H1 (cell line): ENCODE measurements at regions not wholly inside any gene's neighbourhood (a gene's known extent, or its start where the extent isn't known, plus 50 kb on each side); places are given as distances from the start of the nearest gene placed in this dataset.
"Not testable (repeated sequence)": the region's sequence is repeated elsewhere in the genome, so short reads cannot be mapped to it uniquely, and the experiment has no call there.

ENCODE experiments used
- CTCF ChIA-PET: fragments of 300-600 bp; sonication (Branson Sonifier 250); formaldehyde crosslinking; loops from one replicate; lab custom pipeline; 2021; ENCODE audit not compliant: partially characterized antibody; lab: Charles Lee
- POLR2A ChIA-PET: fragments of 300-600 bp; sonication (Branson Sonifier 250); formaldehyde crosslinking; loops from one replicate; lab custom pipeline; 2021; ENCODE audit warnings: inconsistent platforms; ENCODE audit not compliant: partially characterized antibody; lab: Charles Lee
- DNase-seq, 2 experiments: peaks; one replicate each; pipeline versions ENCODE4 v3.0.0 to v3.0.0-alpha.2; 2010 to 2022; ENCODE audit warnings: low spot score in 2 of 2, low read depth in 1 of 2, mixed read lengths in 1 of 2
- FAIRE-seq: peaks from 2 replicates; lab custom pipeline; 2011; peaks lifted over from hg19 to GRCh38; lab: Jason Lieb, UNC
- H2AFZ ChIP-seq: 2 replicates; pipeline ENCODE4 v1.8.1; 2012; ENCODE audit warnings: low read length, inconsistent platforms
- H2AK5ac ChIP-seq: 2 replicates; pipeline ENCODE4 v1.6.1; 2013; ENCODE audit warnings: low read depth, low read length
- H2BK120ac ChIP-seq: replicated peaks from 2 replicates; pipeline ENCODE3; 2013; ENCODE audit warnings: low read depth, low read length, inconsistent platforms
- H2BK12ac ChIP-seq: 2 replicates; pipeline ENCODE4 v1.6.1; 2013; ENCODE audit warnings: low read depth, low read length
- H2BK15ac ChIP-seq: 2 replicates; pipeline ENCODE4 v1.6.1; 2013; ENCODE audit warnings: low read length
- H2BK20ac ChIP-seq: 2 replicates; pipeline ENCODE4 v1.6.1; 2013; ENCODE audit warnings: low read length
- H2BK5ac ChIP-seq: 2 replicates; pipeline ENCODE4 v1.6.1; 2013; ENCODE audit warnings: low read depth, low read length
- H3K14ac ChIP-seq: 2 replicates; pipeline ENCODE4 v1.6.1; 2013; ENCODE audit warnings: inconsistent platforms; ENCODE audit not compliant: insufficient read length
- H3K18ac ChIP-seq: 2 replicates; pipeline ENCODE4 v1.6.1; 2013; ENCODE audit warnings: low read length; ENCODE audit errors: extremely low read depth
- H3K23ac ChIP-seq: 2 replicates; pipeline ENCODE4 v1.6.1; 2013; ENCODE audit warnings: inconsistent platforms; ENCODE audit not compliant: insufficient read length
- H3K23me2 ChIP-seq: 2 replicates; pipeline ENCODE4 v1.6.1; 2013; ENCODE audit warnings: low read depth, low read length
- H3K27ac ChIP-seq: 2 replicates; pipeline ENCODE4 v1.6.1; 2011; ENCODE audit warnings: low read depth, low read length, inconsistent platforms
- H3K27me3 ChIP-seq, 4 experiments: replicated peaks in 1 of 4; 1 replicate in 1 of 4; 2 replicates in 3 of 4; pipeline versions ENCODE4 v1.6.1 to v1.8.1; 2011 to 2013; ENCODE audit warnings: low read length in 3 of 4, mild to moderate bottlenecking in 3 of 4, inconsistent platforms in 2 of 4, mixed read lengths in 2 of 4, moderate library complexity in 1 of 4; ENCODE audit not compliant: control insufficient read depth in 3 of 4, insufficient read depth in 3 of 4; ENCODE audit errors: extremely low read depth in 1 of 4
- H3K36me3 ChIP-seq, 4 experiments: 2 replicates each; pipeline versions ENCODE4 v1.6.1 to v1.8.1; 2011 to 2013; ENCODE audit warnings: mild to moderate bottlenecking in 4 of 4, low read length in 3 of 4, moderate library complexity in 2 of 4, control low read depth in 1 of 4, inconsistent platforms in 1 of 4; ENCODE audit not compliant: insufficient read depth in 4 of 4, control insufficient read depth in 2 of 4
- H3K4ac ChIP-seq: replicated peaks from 2 replicates; pipeline ENCODE3; 2013; ENCODE audit warnings: low read length, low read depth, mixed read lengths, inconsistent platforms; ENCODE audit not compliant: insufficient read length
- H3K4me1 ChIP-seq, 4 experiments: replicated peaks in 1 of 4; 1 replicate in 1 of 4; 2 replicates in 3 of 4; pipeline versions ENCODE4 v1.6.1 to v1.8.1; 2011 to 2013; ENCODE audit warnings: low read length in 3 of 4, inconsistent platforms in 2 of 4, mixed read lengths in 1 of 4; ENCODE audit not compliant: insufficient read depth in 4 of 4, control insufficient read depth in 3 of 4
- H3K4me2 ChIP-seq, 2 experiments: 2 replicates each; pipeline versions ENCODE4 v1.6.1 to v1.8.1; 2011 to 2013; ENCODE audit warnings: low read depth in 2 of 2, low read length in 2 of 2, control low read depth in 1 of 2, inconsistent platforms in 1 of 2, mild to moderate bottlenecking in 1 of 2; ENCODE audit not compliant: insufficient read depth in 1 of 2
- H3K4me3 ChIP-seq, 4 experiments: fragments of 200-600, 300-600 bp in 1 of 4; sonication (generic), shearing (Covaris generic), sonication (Bioruptor Twin) in 1 of 4; 2 replicates each; pipeline versions ENCODE4 v1.5.1 to v1.8.1; 2011 to 2016; ENCODE audit warnings: low read length in 4 of 4, low read depth in 3 of 4, control low read depth in 2 of 4, inconsistent platforms in 2 of 4, mild to moderate bottlenecking in 2 of 4, mixed read lengths in 1 of 4, moderate library complexity in 1 of 4; ENCODE audit not compliant: insufficient read depth in 2 of 4; ENCODE audit errors: extremely low read depth in 1 of 4
- H3K56ac ChIP-seq: replicated peaks from 2 replicates; pipeline ENCODE3; 2013; ENCODE audit warnings: low read depth, mild to moderate bottlenecking, mixed read lengths, low read length, inconsistent platforms; ENCODE audit not compliant: insufficient read length
- H3K79me1 ChIP-seq: 2 replicates; pipeline ENCODE4 v1.6.1; 2013; ENCODE audit warnings: low read depth, low read length, control low read depth
- H3K79me2 ChIP-seq, 2 experiments: 2 replicates each; pipeline versions ENCODE4 v1.6.1 to v1.8.1; 2012 to 2013; ENCODE audit warnings: low read length in 2 of 2, mild to moderate bottlenecking in 2 of 2, inconsistent platforms in 1 of 2; ENCODE audit not compliant: insufficient read depth in 2 of 2, control insufficient read depth in 1 of 2
- H3K9ac ChIP-seq, 4 experiments: replicated peaks in 1 of 4; 1 replicate in 1 of 4; 2 replicates in 3 of 4; pipeline versions ENCODE4 v1.6.1 to v1.8.1; 2011 to 2013; ENCODE audit warnings: low read depth in 3 of 4, low read length in 3 of 4, control low read depth in 2 of 4, mild to moderate bottlenecking in 2 of 4, moderate library complexity in 2 of 4, inconsistent platforms in 1 of 4; ENCODE audit errors: extremely low read depth in 1 of 4
- H3K9me3 ChIP-seq, 2 experiments: 2 replicates each; pipeline versions ENCODE4 v1.6.1 to v1.8.1; 2012 to 2013; ENCODE audit warnings: mild to moderate bottlenecking in 2 of 2, moderate library complexity in 2 of 2, control low read depth in 1 of 2, inconsistent platforms in 1 of 2, low read depth in 1 of 2, low read length in 1 of 2, mixed read lengths in 1 of 2; ENCODE audit not compliant: insufficient read depth in 2 of 2
- H4K20me1 ChIP-seq, 2 experiments: replicated peaks in 1 of 2; 2 replicates each; pipeline versions ENCODE3 to v1.8.1; 2011 to 2013; ENCODE audit warnings: inconsistent platforms in 2 of 2, low read length in 2 of 2, mild to moderate bottlenecking in 1 of 2; ENCODE audit not compliant: insufficient read depth in 2 of 2, control insufficient read depth in 1 of 2
- H4K5ac ChIP-seq: 2 replicates; pipeline ENCODE4 v1.6.1; 2013; ENCODE audit warnings: low read length, low read depth, mixed read lengths, inconsistent platforms; ENCODE audit not compliant: insufficient read length
- H4K8ac ChIP-seq: 2 replicates; pipeline ENCODE4 v1.8.0; 2013; ENCODE audit warnings: mild to moderate bottlenecking, moderate library complexity, low read length, inconsistent platforms; ENCODE audit not compliant: insufficient read depth; ENCODE audit errors: extremely low read depth
- H4K91ac ChIP-seq: replicated peaks from 2 replicates; pipeline ENCODE3; 2013; ENCODE audit warnings: low read length, mixed read lengths, inconsistent platforms; ENCODE audit not compliant: insufficient read length
- WGBS, 2 experiments: shearing (Covaris generic) in 1 of 2; methylation state at CpG; one replicate each; pipeline versions ENCODE4 v1.1.6 to v1.1.7; 2013 to 2015; ENCODE audit warnings: low lambda C conversion rate in 2 of 2, mixed read lengths in 2 of 2, inconsistent platforms in 1 of 2, low coverage in 1 of 2, missing lambda C conversion rate in 1 of 2; ENCODE audit not compliant: insufficient replicate concordance in 2 of 2, insufficient coverage in 1 of 2, insufficient read length in 1 of 2; ENCODE audit errors: extremely low coverage in 1 of 2, missing lambda C conversion rate in 1 of 2; 5-methylcytosine and 5-hydroxymethylcytosine counted together

GRCh38 chr4:106542609-106543008 is 174.0 kb upstream of the GIMD1 start:
- WGBS, 2 experiments, result 94% methylated on average over 1 of the region's 1 CpG; no CpG with 5 or more reads in 1 of the 2 experiments
- H3K9ac ChIP-seq, H3K9me3 ChIP-seq, H3K79me1 ChIP-seq, H4K20me1 ChIP-seq, H2AK5ac ChIP-seq, H4K91ac ChIP-seq, H3K4me2 ChIP-seq, DNase-seq, H4K5ac ChIP-seq, H3K14ac ChIP-seq, H3K23ac ChIP-seq, H3K36me3 ChIP-seq, H3K18ac ChIP-seq, H2BK120ac ChIP-seq, H3K4ac ChIP-seq, H2BK15ac ChIP-seq, H3K56ac ChIP-seq, H3K4me3 ChIP-seq, H2BK12ac ChIP-seq, H3K27ac ChIP-seq, H2BK20ac ChIP-seq, H2AFZ ChIP-seq, H4K8ac ChIP-seq, H3K27me3 ChIP-seq, FAIRE-seq, H3K4me1 ChIP-seq, H2BK5ac ChIP-seq, H3K79me2 ChIP-seq, POLR2A ChIA-PET, H3K23me2 ChIP-seq: not testable (repeated sequence)
- CTCF ChIA-PET, result interaction anchor here (0.6 kb wide), 1 partner anchor 244 kb away, joined by 3 read pairs; no protein-coding TSS in a partner anchor
